ENCODE measurements at regions not wholly inside any gene's neighbourhood (a gene's known extent, or its start where the extent isn't known, plus 50 kb on each side); places are given as distances from the start of the nearest gene placed in this dataset.

DNA sequence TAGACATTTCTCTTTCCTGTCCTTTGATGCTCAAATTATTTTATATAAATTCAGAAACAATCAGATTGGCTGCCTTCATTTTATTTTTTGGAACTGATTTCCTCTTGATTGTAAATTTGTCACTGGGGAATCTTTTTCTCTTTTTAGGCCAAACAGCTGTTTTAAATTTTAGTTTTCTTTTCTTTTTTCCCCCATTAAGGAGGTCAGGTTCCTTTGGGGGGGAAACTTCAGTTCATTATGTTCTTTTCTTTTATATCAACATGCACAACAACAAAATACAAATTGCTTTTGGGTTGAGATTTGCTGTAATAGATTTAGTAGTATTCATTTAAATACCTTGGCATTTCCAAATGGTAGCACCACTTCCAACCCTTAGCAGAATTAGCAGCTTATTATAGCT lies 264.8 kb upstream of the SPRY2 start:
- in situ Hi-C loops (cut with MboI; ENCODE audit: low sequenced_read_pairs), result no loop called here

DNA sequence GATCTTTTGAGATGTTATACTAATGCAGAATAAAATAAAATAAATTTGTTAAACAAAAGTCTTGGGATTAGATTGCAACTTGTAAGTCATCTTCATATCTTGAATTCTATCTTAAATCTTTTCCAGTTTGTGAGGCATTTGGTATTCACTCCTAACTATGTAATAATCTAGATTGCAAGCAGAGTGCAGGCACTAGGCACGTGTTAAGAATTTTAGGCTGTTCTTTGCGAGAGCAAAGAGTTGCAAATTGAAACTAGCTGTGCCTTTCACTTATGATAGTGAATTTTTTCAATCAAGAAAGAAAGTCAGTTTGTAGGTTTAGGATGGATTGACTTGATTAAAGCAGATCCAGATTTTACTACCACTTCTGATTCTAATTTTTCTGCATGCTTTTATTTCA lies 264.1 kb upstream of the SPRY2 start:
- in situ Hi-C loops (cut with MboI; ENCODE audit: low sequenced_read_pairs), result no loop called here

DNA sequence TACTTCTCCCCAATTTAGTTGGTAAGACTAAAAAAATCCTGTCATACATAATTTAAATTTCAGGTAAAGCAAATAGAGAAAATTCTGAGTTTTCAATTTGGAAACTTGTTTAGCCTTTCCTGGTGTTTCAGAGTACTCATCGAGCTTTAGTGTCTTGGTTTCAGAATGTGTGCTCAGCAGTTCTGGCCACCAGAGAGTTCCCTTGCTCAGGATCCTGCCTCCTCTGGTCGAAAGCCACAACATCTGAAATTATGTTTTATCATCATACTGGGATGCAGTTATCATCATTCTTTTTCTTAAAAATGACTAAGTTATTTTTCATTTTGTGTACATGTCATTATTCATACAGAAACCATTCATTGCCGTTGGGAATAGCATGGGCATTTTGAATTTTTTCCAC lies 263.2 kb upstream of the SPRY2 start:
- in situ Hi-C loops (cut with MboI; ENCODE audit: low sequenced_read_pairs), result no loop called here

DNA sequence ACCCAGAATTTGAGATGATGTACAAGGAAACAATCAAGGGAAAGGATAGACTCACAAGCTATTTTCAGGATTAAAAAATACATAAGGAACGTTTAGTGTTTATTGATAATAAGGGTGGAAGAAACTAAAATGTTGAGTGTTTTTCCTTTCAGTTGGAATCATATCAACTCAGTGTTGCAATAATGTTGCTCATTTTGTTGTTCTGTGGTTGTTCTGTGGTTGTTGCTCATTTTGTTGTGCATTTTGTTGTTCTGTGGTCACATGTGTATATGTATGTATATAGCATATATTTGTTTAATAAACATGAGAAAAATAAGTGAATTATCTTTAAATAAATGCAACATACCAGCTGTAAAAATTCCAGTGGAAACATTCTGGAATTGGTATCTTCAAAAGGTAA lies 262.4 kb upstream of the SPRY2 start:
- in situ Hi-C loops (cut with MboI; ENCODE audit: low sequenced_read_pairs), result no loop called here

DNA sequence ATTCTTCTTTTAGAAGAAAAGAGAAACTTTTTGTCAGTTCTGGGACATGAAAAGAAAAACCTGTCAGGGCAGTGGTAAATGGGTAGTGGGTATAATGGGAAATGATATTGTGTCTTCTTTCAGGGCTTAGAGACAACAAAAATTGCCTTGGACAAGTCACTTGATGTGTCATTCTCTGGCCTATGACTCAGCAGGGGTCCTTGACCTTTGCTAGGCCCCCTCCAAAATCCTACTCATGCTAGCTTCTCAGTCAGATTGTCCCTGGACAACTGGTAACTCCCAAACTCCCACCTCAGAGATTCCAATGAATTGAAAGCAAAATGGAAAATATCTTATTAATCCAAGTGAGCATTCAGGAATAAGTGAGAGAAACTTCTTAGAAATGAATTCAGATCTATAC lies 258.8 kb upstream of the SPRY2 start:
- in situ Hi-C loops (cut with MboI; ENCODE audit: low sequenced_read_pairs), result no loop called here

DNA sequence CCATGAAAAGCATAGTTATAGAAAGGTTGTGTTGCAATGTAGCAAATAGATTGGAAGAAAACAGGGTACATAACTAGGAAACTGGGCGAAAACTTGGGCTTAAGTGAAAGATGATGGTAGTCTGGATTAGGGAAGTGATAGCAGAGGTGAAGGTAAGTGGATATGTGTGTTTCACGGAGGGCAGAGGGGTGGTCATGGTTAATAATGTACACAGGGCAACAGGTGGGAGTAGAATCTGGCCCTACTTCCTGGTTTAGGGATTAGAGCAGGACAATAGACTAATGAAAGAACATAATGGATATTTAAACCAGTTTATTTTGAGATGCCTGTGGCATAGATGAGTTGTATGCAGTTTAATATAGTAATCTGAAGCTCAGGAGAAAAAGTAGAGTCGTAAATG lies 257.3 kb upstream of the SPRY2 start:
- in situ Hi-C loops (cut with MboI; ENCODE audit: low sequenced_read_pairs), result no loop called here

DNA sequence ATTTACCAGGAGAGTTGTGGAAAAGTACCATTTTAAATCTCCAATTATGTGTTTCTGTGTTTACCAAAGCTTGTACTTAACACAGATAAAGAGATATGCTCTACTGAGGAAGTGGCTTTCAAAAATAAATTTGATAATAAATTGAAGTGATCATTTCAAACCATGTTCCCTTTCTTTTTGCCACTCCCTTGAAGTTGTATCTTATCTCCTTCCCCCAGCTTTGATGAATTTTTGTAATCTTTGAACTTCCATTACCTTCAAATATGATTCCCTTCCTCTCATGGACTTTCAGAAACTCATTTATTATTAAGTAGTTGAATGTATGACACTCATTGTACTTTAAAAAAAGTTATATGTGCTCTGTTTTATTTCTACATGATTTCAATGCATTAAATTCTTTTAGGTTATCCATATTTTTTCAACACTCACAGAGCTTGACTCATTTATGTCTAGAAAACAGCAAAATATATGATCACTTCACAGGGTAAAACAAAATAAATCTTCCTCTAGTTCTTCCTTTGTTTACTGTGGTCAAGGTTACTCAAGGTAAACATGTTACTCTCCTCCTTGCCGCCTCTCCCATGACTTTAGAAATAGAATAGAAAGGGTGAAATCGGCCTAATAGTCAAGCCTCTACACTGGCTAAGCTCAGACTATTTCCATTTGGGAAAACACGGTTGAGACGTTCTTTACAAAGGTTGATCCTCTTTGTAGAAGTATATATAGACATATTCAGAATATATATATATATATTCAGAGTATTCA lies 251.2 kb upstream of the SPRY2 start:
- in situ Hi-C loops (cut with MboI; ENCODE audit: low sequenced_read_pairs), result no loop called here

DNA sequence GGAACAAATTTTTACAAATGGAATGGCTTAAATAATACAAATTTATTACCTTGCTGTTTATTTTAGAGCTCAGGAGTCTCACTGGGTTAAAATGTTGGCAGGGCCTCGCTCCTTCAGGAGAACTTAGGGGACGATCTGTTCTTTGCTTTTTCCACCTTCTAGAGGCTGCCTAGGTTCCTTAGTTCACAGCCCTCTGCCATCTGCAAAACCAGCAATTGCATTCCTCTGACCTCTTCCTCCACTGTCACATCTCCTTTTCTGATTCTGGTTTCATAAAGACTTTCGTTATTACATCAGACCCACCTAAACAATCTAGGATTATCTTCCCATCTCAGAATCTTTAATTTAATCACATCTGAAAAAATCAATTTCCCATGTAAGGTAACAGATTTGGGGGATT lies 249.6 kb upstream of the SPRY2 start:
- in situ Hi-C loops (cut with MboI; ENCODE audit: low sequenced_read_pairs), result no loop called here

DNA sequence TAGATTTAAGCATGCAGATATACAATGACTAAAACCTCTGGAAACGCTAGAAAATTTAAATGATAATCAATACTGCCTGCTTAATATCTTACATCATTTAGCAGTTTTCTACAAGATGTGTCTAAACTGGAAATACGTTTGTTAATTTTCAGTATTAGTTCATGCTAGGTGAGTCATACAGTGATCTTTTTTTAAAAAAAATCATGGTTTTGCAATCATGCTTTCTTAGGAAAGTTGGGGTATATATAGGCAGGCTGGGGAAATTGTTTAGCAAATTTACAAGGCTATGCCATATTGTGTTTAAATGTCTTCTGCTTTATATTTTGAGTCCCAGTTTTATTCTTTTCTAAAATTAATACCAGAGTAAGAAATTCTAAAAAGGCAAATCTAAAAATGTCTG lies 245.4 kb upstream of the SPRY2 start:
- in situ Hi-C loops (cut with MboI; ENCODE audit: low sequenced_read_pairs), result no loop called here

DNA sequence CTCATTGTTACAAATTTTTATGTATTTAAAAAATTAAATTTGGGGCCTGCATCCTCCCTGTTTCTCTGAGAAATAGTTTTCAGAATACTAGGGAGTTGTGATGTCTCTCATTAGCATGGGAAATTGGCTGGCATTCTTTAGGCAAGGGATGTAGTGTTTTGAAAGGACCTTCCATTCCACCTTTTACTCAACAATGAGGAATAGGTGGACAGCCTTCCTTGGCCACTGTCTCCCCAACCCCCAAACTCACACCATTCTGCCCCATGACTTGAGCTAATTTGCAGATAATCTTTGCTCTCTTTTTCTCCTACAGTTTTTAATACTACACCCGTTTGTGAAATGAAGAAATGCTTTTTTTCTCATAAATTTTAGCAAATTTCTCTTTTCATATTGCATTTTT lies 244.6 kb upstream of the SPRY2 start:
- in situ Hi-C loops (cut with MboI; ENCODE audit: low sequenced_read_pairs), result no loop called here

DNA sequence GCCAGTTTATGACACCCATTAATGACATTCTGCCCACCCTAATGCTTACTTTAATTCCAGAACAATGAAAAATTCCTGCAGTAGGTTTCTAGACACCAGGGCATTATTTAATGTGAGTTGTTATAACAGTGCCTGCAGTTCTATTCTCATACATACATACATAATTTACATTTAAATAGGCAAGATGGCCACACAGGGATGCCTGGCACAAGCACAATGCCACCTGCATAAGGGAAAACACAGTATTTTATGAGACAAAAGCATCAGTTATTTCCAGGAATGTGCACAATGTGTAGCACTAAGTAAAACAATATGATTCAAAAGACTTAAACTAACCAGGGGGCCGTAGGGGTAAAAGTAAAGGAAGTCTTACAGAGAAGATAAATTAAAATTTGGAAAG lies 243.9 kb upstream of the SPRY2 start:
- in situ Hi-C loops (cut with MboI; ENCODE audit: low sequenced_read_pairs), result no loop called here

DNA sequence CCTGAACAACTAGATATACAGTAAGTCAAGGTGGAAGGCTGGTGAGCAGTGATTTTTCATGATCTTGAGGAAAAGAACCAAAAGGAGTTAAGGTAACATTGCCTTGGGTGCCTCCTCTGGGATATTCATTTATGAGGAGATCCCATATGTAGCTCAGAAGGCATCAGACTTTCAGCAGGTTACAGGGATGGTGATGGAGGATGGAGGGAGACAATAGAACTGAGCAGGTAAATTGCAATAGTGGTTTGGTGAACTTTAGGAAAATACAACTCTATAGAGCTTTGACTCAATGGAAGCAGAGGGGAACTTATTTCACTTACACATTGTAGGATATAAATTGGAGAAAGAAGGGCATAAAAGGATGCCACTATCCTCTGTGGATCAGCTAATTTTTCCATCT lies 243.4 kb upstream of the SPRY2 start:
- in situ Hi-C loops (cut with MboI; ENCODE audit: low sequenced_read_pairs), result no loop called here

DNA sequence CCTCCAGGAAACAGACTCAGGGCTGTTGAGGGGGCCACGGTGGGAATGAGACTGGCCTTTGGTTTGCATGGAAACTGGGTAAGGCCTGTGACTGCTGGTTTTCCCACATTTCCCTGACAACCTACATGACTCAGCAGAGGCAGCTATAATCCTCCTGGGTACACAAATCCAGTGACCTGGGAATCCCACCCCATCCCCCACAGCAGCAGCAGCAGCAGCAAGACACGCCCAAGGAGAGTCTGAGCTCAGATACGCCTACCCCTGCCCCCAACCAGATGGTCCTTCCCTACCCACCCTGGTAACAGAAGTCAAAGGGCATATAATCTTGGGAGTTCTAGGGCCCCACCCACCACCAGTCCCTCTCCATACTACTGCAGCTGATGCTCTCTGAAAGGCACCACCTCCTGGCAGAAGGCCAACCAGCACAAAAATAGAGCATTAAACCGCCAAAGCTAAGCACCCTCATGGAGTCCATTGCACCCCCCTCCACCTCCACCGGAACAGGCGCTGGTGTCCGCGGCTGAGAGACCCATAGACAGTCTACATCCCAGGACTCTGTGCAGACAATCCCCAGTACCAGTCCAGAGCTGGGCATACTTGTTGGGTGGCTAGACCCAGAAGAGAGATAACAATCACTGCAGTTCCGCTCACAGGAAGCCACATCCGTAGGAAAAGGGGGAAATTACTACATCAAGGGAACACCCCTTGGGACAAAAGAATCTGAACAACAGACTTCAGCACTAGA lies 237.2 kb upstream of the SPRY2 start:
- in situ Hi-C loops (cut with MboI; ENCODE audit: low sequenced_read_pairs), result no loop called here

DNA sequence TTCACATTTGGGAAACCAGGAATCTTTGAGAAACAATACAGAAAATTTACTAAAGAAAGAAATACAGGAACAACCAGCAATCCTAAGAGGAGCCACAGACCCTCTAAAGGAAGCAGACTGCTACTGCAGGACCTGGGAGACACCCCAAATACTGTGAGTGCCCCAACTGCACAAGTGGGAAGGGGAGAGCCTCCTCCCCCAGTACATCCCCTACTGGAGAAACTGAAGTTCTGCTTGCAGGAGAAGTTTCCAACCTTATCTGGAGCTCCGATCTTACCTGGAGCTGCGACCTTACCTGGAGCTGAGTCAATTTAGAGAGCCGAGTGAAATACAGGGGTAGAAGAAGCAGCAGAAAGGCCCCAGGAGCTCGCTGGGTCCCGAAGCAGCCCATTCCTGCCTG lies 236.4 kb upstream of the SPRY2 start:
- in situ Hi-C loops (cut with MboI; ENCODE audit: low sequenced_read_pairs), result no loop called here

DNA sequence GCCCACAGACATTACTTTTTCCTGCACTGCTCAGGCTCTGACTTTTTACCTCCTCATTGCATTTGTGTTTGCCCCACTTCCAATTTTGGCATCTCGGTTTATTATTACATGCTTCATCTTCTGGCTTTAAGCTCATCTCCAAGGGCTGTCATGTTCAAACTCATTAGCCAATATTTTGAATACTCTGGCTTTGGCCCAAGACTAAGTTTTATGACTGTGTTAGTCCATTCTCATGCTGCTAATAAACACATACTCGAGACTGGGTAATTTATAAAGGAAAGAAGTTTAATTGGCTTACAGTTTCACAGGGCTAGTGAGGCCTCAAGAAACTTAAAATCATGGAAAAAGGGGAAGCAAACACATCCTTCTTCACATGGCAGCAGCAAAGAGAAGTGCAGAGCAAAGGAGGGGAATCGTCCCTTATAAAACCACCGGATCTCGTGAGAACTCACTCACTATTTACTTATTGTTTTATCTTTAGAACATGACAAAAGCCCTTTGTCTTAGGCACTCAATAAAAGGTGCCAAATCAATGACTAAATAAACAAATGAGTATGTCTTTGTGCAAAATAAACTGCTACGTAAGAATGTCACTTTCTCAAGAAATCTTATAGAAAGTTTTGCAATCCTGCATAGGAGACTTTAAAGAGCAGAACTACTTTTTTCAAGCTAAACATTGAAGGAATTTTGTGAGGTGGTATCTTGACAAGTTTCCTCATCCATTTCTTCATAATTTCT lies 233.4 kb upstream of the SPRY2 start:
- in situ Hi-C loops (cut with MboI; ENCODE audit: low sequenced_read_pairs), result no loop called here

DNA sequence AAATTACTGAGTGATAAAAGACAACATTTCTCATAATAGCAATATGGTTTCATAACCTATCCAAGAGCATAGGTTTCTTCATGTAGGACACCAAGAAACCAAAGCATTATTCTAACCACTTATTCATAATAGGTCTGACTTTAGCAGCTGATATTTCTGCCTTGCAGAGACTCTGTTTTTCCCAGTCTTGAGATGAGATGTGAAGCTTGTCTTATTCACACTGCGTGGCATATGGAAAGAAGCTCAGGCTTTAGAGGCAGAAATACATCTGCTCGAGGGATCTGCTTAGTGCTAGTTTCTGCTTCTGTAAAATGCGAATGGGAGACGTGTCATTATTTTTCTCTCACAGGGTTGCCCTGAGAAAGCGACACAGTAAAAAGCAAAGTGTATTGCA lies 232.0 kb upstream of the SPRY2 start:
- in situ Hi-C loops (cut with MboI; ENCODE audit: low sequenced_read_pairs), result no loop called here

DNA sequence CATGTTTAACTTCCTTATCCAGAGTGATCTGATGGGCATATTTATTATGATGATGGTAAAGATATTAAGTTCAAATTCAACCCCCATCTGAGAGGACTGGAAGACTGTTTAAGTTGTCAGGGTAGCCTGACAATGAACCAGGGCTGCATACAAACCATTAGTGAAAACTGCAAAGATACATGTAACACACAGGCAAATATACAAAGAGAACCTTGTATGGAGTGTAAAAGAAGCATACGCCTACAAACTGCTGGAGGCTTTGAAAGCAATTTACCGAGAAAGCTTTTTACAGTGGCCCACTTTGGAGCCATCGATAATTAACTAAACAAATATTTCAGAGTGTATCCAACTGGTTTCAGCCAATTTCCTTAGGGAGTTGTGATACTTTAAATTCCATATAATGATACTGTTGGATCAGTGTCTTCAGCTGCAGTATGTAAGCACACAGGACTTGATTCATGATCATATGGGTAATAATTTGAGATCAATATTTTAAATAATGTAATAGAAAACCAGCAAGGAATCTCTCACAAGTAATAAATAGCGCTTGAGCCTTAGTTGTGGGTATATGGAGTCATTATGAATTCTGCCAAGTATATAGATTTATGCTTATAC lies 231.5 kb upstream of the SPRY2 start:
- in situ Hi-C loops (cut with MboI; ENCODE audit: low sequenced_read_pairs), result no loop called here

DNA sequence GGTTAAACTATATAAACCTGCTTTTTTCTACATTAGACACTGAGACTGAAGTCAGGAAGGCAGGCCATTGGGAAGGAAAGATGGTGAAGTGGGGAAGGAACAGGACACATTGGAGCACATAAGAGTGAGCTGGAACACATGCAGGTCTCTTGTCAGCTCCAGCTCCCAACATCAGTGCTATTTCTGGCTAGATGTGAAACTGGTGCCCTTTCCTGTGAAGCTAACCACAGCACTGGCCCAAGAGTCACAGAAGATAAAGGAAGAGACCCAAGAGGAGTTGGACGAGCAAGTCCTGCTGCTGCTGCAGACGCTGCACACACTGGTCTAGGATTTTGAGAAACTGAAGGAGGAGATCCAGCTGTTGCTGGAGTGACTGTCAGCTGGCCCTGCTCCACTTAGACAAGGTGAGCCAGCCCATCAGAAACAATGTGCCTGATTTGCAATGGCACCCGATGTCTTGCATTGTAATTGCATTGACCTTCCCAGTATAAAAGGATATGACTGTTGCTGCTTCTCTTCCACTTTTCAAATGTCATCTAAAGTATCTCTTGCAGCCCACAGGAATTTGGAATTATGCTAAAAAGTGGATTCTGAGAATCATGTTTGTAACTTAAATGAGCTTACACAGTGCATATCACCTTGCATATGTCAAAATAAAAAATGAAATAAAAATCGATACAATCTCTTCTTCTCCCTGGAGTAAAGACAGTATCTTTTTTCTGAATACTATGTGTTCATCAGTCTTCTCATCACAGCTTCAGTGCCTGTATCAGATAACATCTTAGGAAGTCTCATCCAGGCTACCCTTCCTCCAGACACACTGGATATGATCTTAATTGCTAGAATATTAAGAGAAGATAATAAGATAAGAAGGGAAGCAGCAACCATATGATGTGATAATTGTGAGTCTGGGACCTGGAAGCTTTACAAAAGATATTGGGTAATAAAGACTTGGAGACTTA lies 230.7 kb upstream of the SPRY2 start:
- in situ Hi-C loops (cut with MboI; ENCODE audit: low sequenced_read_pairs), result no loop called here

DNA sequence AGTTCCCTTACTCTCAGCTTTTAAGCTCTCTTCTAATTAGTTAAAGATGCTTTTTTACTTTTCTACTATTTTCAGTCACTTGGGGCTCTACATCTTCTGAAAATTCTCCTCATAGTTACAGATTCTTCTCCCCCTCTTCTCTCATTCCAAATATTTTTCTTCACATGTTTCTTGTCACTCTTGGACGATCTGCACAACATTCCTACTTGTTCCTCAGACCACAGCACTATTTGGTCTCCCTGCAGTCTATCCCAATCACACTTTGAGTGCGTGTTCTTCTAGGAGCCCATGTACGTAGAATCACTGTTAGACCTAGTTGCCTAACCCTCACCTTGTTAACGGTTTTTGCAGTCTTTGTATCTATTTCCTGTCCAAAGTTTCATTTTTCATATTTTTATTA lies 222.5 kb upstream of the SPRY2 start:
- in situ Hi-C loops (cut with MboI; ENCODE audit: low sequenced_read_pairs), result no loop called here

DNA sequence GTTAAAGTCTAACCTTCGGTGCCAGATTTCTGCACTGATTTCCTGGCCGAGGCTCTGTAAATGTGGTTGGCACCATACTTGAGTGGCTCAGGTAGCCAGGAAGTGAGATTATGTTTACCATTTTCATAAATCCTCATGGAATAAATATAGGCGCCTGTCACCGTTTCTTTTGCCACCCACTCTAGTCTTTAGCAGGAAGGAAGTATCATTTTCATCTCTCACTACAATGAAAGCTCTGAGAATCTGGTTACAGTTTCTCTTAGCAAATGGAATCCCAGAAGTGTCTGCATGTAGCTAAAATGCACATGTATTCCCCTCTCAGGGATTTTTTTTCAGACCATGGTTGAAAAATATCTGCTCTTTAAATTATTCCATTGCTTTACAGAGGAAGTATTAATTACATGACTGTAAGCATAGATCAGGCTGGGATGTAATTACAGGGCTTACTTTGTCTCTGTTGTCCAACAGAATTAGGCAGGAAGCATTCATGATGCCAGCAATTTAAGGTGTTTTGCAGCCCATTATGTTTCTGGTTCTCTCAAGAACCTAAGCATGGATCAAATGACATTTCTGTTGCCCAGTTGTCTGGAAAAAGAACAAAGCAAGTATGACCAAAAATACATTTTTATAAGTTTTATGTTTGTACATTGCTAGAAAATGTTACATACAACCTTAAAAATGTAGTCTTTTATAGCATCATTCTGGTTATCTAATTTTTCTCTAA lies 221.7 kb upstream of the SPRY2 start:
- in situ Hi-C loops (cut with MboI; ENCODE audit: low sequenced_read_pairs), result no loop called here
